ENCODE measurements at regions not wholly inside any gene's neighbourhood (a gene's known extent, or its start where the extent isn't known, plus 50 kb on each side); places are given as distances from the start of the nearest gene placed in this dataset.

DNA sequence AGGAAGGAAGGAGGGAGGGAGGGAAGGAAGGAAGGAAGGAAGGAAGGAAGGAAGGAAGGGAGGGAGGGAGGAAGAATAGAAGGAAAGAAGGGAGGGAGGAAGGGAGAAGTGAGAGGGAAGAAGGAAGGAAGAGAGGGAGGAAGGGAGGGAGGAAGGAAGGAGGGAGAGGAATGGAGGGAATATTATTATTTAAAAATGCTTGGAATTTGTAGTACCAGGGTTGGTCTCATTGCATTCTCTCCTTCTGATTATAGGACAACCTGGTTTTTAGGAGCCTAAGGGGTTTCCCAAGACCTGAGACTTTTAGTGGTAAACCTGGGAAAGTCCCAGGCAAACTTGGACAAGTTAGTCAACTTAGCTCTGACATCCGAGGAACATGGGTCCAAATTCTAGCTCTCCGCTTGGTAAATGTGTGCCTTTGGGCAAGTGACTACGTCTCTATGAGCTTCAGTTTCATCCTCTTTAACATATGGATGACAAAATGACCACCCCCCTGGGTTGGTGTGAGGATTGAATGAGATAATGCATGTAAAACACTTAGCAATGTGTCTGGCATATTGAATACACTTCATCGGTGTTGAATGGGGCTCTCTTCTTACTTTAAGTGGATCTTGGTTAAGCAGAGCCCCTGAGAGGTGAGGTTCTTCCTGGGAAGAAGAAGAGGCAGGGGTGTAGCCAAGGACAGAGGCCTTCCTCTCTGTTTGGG, 690.7 kb upstream of the TBX3 start:
- TF ChIP-seq ATF3 (IDR thresholded peaks at IDR 0.05; ENCODE audit: insufficient read depth, low read depth, low read length) (no peak), KDM5A (IDR thresholded peaks at IDR 0.05; ENCODE audit: low read length) (no peak), POLR2AphosphoS5 (IDR thresholded peaks at IDR 0.05; ENCODE audit: low read depth, low read length) (no peak), CTCF (IDR thresholded peaks at IDR 0.05; ENCODE audit: control extremely low read depth in 1 of 3, insufficient read depth in 1 of 3, low read depth in 1 of 3, low read length in 3 of 3) (no peak), ZNF274 (IDR thresholded peaks at IDR 0.05; ENCODE audit: borderline replicate concordance, extremely low read depth, low read length) (no peak), EZH2 (IDR thresholded peaks at IDR 0.05; ENCODE audit: low read depth, low read length, severe bottlenecking) (no peak), POLR2A (IDR thresholded peaks at IDR 0.05; ENCODE audit: control extremely low read depth in 1 of 2, low read depth in 2 of 2, low read length in 2 of 2) (no peak), SP2 (IDR thresholded peaks at IDR 0.05; ENCODE audit: low read length) (no peak), GABPA (IDR thresholded peaks at IDR 0.05; ENCODE audit: borderline replicate concordance, insufficient read depth, low read length) (no peak), CREB1 (IDR thresholded peaks at IDR 0.05) (no peak), CBX8 (IDR thresholded peaks at IDR 0.05; ENCODE audit: borderline replicate concordance, low read depth, low read length) (no peak)

All from H1 (cell line).